ENCODE measurements at regions not wholly inside any gene's neighbourhood (a gene's known extent, or its start where the extent isn't known, plus 50 kb on each side); places are given as distances from the start of the nearest gene placed in this dataset.

- no peaks in the 10 kb centered on the region for H3K36me3 Mint-ChIP-seq (ENCODE audit: low read depth)
- no peak overlapping the region for H3K27ac Mint-ChIP-seq
- intact Hi-C loops (cut with micrococcal nuclease) = no loop called here
- ChIA-PET POLR2A (no interaction called here), CTCF (no interaction called here)
- no peaks in the 10 kb centered on the region for H3K27me3 Mint-ChIP-seq
- H3K4me1 Mint-ChIP-seq (ENCODE audit: low read depth) = no peaks in the 10 kb centered on the region
- TF ChIP-seq CTCF (IDR thresholded peaks at IDR 0.05) = no peak
- DNase-seq (no peak), ATAC-seq (no peak)
- H3K4me3 Mint-ChIP-seq = no peak overlapping the region
- H3K9me3 Mint-ChIP-seq = no peaks in the 10 kb centered on the region
These were observed 680.3 kb upstream of the DIAPH2 start for GRCh38 chrX:96004386-96004785.

DNA sequence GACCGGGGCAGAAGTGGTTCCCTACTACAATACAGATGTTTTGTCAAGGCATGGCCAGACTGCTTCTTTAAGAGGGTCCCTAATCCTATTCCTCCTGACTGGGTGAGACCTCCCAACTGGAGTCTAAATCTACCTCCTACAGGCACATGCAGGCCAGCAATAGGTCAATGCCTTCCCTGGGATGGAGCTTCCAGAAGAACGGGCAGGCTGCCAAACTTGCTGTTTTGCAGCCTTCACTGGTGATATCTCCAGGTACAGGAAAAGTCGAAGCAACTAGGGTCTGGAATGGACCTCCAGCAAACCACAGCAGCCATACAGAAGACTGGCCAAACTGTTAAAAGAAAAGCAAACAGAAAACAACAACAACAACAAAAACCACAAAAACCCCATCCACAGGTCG, 678.4 kb upstream of the DIAPH2 start:
- H3K4me1 Mint-ChIP-seq (ENCODE audit: low read depth) = no peaks in the 10 kb centered on the region
- no peak for ATAC-seq
- CTCF ChIA-PET = no interaction called here

DNA sequence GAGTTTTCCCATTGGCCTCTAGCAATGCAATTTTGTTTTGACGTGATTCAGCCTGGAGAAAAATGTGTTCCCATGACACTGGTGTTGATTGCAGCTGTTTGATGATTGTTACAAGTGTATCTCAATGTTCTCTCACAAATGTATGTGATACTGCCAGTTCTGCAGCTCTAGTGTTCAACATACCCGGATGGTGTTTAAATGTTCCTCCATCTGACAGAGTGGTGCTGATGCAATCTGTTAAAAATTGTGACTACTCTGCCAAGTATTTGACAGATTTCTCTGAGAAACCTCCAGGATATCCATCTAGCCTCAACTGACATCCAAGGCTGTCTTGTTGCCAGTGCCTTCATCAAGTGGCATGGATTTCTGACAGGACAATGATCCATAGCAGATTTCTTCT, 657.2 kb upstream of the DIAPH2 start:
- POLR2A ChIA-PET = no interaction called here
- Mint-ChIP-seq H3K4me3 (no peak overlapping the region), H3K4me1 (ENCODE audit: low read depth) (no peaks in the 10 kb centered on the region), H3K9me3 (no peaks in the 10 kb centered on the region), H3K27ac (no peak overlapping the region), H3K27me3 (no peaks in the 10 kb centered on the region), H3K36me3 (ENCODE audit: low read depth) (no peaks in the 10 kb centered on the region)
- CTCF ChIA-PET = no interaction called here
- DNase-seq (no peak), ATAC-seq (no peak)
- TF ChIP-seq CTCF (IDR thresholded peaks at IDR 0.05) = no peak
- intact Hi-C loops (cut with micrococcal nuclease) = no loop called here

More for the DNA sequence above, 678.4 kb upstream of the DIAPH2 start:
- H3K4me3 Mint-ChIP-seq = no peak overlapping the region
- POLR2A ChIA-PET = no interaction called here
- DNase-seq = no peak
- intact Hi-C loops (cut with micrococcal nuclease) = no loop called here
- peaks cover 5% of the 10 kb centered on the region for H3K9me3 Mint-ChIP-seq
- H3K36me3 Mint-ChIP-seq (ENCODE audit: low read depth) = no peaks in the 10 kb centered on the region
- H3K27ac Mint-ChIP-seq = no peak overlapping the region
- H3K27me3 Mint-ChIP-seq = no peaks in the 10 kb centered on the region
- TF ChIP-seq CTCF (IDR thresholded peaks at IDR 0.05) = no peak

- TF ChIP-seq CTCF (IDR thresholded peaks at IDR 0.05) = no peak
- ATAC-seq (no peak), DNase-seq (no peak)
- ChIA-PET POLR2A (no interaction called here), CTCF (no interaction called here)
- Mint-ChIP-seq H3K4me1 (ENCODE audit: low read depth) (no peaks in the 10 kb centered on the region), H3K27ac (no peak overlapping the region), H3K27me3 (no peaks in the 10 kb centered on the region), H3K9me3 (peaks cover 3% of the 10 kb centered on the region), H3K4me3 (no peak overlapping the region), H3K36me3 (ENCODE audit: low read depth) (no peaks in the 10 kb centered on the region)
- intact Hi-C loops (cut with micrococcal nuclease) = no loop called here
These were observed 632.6 kb upstream of the DIAPH2 start for GRCh38 chrX:96052078-96052477.

- no peak overlapping the region for H3K27ac Mint-ChIP-seq
- TF ChIP-seq CTCF (IDR thresholded peaks at IDR 0.05) = no peak
These were observed 602.8 kb upstream of the DIAPH2 start for GRCh38 chrX:96081891-96082290.

More at GRCh38 chrX:96081891-96082290, 602.8 kb upstream of the DIAPH2 start:
- intact Hi-C loops (cut with micrococcal nuclease) = no loop called here
- H3K36me3 Mint-ChIP-seq (ENCODE audit: low read depth) = no peaks in the 10 kb centered on the region
- no peaks in the 10 kb centered on the region for H3K9me3 Mint-ChIP-seq
- no peak for ATAC-seq
- DNase-seq = no peak
- H3K4me1 Mint-ChIP-seq (ENCODE audit: low read depth) = no peaks in the 10 kb centered on the region
- no peak overlapping the region for H3K4me3 Mint-ChIP-seq
- POLR2A ChIA-PET = no interaction called here
- H3K27me3 Mint-ChIP-seq = no peaks in the 10 kb centered on the region
- CTCF ChIA-PET = no interaction called here

Data from activated CD8-positive, alpha-beta T cell treated with anti-CD3 and anti-CD28 coated beads for 36 hours (primary cell).